ENCODE measurements at regions not wholly inside any gene's neighbourhood (a gene's known extent, or its start where the extent isn't known, plus 50 kb on each side); places are given as distances from the start of the nearest gene placed in this dataset.
"Not testable (repeated sequence)": the region's sequence is repeated elsewhere in the genome, so short reads cannot be mapped to it uniquely, and the experiment has no call there.

DNA sequence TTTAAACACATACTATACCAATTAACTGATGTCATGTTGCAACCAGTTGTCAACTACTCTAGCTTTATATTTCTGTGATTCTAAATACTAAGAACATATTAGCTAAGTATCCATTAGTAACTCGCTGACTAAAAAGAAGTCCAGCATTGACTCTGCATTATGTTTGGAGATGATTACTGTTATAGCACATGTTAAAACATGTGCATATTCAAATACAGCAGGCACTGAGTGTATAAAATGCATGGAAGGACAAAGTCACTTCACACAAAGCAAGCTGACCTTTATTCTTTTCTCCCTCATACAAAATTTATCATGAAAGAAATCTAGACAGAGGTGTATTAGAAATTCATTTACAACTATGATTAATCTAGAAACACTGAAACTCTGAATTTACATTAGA is 159.3 kb downstream of the AVL9 start:
- TF ChIP-seq, protein P1, sequence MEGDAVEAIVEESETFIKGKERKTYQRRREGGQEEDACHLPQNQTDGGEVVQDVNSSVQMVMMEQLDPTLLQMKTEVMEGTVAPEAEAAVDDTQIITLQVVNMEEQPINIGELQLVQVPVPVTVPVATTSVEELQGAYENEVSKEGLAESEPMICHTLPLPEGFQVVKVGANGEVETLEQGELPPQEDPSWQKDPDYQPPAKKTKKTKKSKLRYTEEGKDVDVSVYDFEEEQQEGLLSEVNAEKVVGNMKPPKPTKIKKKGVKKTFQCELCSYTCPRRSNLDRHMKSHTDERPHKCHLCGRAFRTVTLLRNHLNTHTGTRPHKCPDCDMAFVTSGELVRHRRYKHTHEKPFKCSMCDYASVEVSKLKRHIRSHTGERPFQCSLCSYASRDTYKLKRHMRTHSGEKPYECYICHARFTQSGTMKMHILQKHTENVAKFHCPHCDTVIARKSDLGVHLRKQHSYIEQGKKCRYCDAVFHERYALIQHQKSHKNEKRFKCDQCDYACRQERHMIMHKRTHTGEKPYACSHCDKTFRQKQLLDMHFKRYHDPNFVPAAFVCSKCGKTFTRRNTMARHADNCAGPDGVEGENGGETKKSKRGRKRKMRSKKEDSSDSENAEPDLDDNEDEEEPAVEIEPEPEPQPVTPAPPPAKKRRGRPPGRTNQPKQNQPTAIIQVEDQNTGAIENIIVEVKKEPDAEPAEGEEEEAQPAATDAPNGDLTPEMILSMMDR (conservative IDR thresholded peaks at IDR 0.05; ENCODE audit: low read length) = not testable (repeated sequence)
- TF ChIP-seq EZH2phosphoT487 (IDR thresholded peaks at IDR 0.05; ENCODE audit: borderline replicate concordance) = not testable (repeated sequence)

Measured in Loucy (cell line).